Heart left ventricle (tissue), 16 donors: ENCODE measurements at regions not wholly inside any gene's neighbourhood (a gene's known extent, or its start where the extent isn't known, plus 50 kb on each side); places are given as distances from the start of the nearest gene placed in this dataset.

Experiments
- ATAC-seq, 4 donors: fragments of 200-7000 bp; cut with Tn5 transposase; one replicate each; pipeline ENCODE4 v1.9.1; 2020 to 2022; ENCODE audit warnings: moderate library complexity in 4 of 4, mild to moderate bottlenecking in 3 of 4, moderate number of reproducible peaks in 1 of 4
- DNase-seq, 5 donors: peaks; one replicate each; pipeline ENCODE4 v3.0.0-alpha.2; 2020
- H3K27ac ChIP-seq, 12 donors: fragments of 200-600 bp; sonication (generic) in 4 of 12; one replicate each; pipeline versions ENCODE4 v1.5.0 to v1.8.0; 2016 to 2022; ENCODE audit warnings: mild to moderate bottlenecking in 2 of 12
- H3K27me3 ChIP-seq, 9 donors: fragments of 200-600 bp; sonication (generic) in 2 of 9; one replicate each; pipeline versions ENCODE4 v1.5.1 to v1.8.0; 2016 to 2022; ENCODE audit warnings: mild to moderate bottlenecking in 3 of 9
- H3K36me3 ChIP-seq, 9 donors: fragments of 200-600 bp; sonication (generic) in 2 of 9; one replicate each; pipeline versions ENCODE4 v1.5.0 to v1.8.0; 2018 to 2022; ENCODE audit warnings: mild to moderate bottlenecking in 2 of 9
- H3K4me1 ChIP-seq, 12 donors: fragments of 200-600 bp; sonication (generic) in 4 of 12; one replicate each; pipeline versions ENCODE4 v1.5.0 to v1.8.0; 2016 to 2022; ENCODE audit warnings: mild to moderate bottlenecking in 3 of 12
- H3K4me3 ChIP-seq, 12 donors: fragments of 200-600 bp; sonication (generic) in 4 of 12; one replicate each; pipeline versions ENCODE4 v1.5.0 to v1.8.0; 2017 to 2022; ENCODE audit warnings: mild to moderate bottlenecking in 9 of 12, moderate library complexity in 4 of 12
- H3K9me3 ChIP-seq, 12 donors: fragments of 200-600 bp; sonication (generic) in 4 of 12; one replicate each; pipeline versions ENCODE4 v1.5.0 to v1.8.0; 2016 to 2022; ENCODE audit warnings: mild to moderate bottlenecking in 1 of 12
- POLR2A ChIP-seq, 2 donors: fragments of 450-650 bp; IDR thresholded peaks; one replicate each; pipeline ENCODE4 v1.6.1; 2017; ENCODE audit warnings: antibody characterized with exemption in 2 of 2, mild to moderate bottlenecking in 2 of 2, moderate library complexity in 2 of 2
- whole genome bisulfite sequencing, 4 donors: extraction: QIAGEN DNeasy Blood & Tissue Kit in 2 of 4; methylation state at CpG; one replicate each; pipeline versions ENCODE4 v1.1.5 to v1.1.7; 2013 to 2018; 5-methylcytosine and 5-hydroxymethylcytosine counted together
- intact Hi-C, 10 donors: fragments of 100-400 bp; cut with DNase I; formaldehyde crosslinking; loops; one replicate each; pipeline versions ENCODE4 v1.11.1 to v1.14.2; 2022
- TF ChIP-seq, protein P1 (sequence below), 12 donors: fragments of 200-600 bp; sonication (generic) in 4 of 12; IDR thresholded peaks; one replicate each; pipeline versions ENCODE4 v1.5.0 to v1.8.0; 2018 to 2022; ENCODE audit warnings: antibody characterized with exemption in 12 of 12, mild to moderate bottlenecking in 5 of 12
- donor health status: ischemic (EF 13 %, LVEDD 7.1; RV severe dilation, severe dysfunction).
- donor health status: healthy with polysubstance abuse.
- donor health status: DM: no; HTN: yes; CAD: no.
- donor health status: DM: no; HTN: no; CAD: no.
- donor health status: ischemic (EF 25% LVEDD 6.9; RV normal size, moderate dysfunction).
- donor health status: ischemic (EF 25% LVEDD 5.7; RV mildly dilated, moderate dysfunction).
- donor health status: healthy.
- donor health status: DM: yes; HTN: yes; CAD: no.
- donor health status: ischemic (EF 35%, LVEDD 5.7; RV mildly dilated, moderate dysfunction).
- donor health status: nonischemic (EF 11% LVEDD 7.7; RV severe dilation, severe dysfunction).
- donor health status: DM: yes; HTN: yes; CAD: no.
- donor health status: PGD.
- donor health status: ischemic (EF 29% LVEDD 5.4; RV normal size, mild dysfunction).
- donor health status: nonischemic (EF 23%, LVEDD 6.1; RV moderate dilation, normal function).

DNA sequence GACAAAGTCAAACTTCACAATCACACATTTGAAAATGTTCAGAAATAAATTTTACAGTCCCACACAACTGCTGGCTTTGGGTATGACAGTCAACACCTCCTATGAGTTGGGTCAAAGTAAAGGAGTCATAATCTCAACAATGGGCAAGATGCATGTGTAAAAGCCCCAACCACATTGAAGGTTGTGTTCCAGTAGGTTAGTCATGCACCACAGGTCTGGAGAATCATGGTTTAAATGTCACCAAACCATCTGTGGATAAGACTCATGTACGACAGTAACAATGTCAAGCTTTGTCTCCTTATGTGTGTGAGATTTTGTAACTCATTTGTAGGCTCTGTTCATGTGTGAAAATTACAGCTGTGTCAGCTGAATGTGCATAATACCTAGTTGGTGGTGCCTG is 1065.7 kb upstream of the AMELY start:
- Histone ChIP-seq H3K4me3 (no peak overlapping the region), H3K9me3 (no peaks in the 10 kb centered on the region), H3K27ac (no peak overlapping the region), H3K27me3 (no peaks in the 10 kb centered on the region), H3K4me1 (no peaks in the 10 kb centered on the region), H3K36me3 (no peaks in the 10 kb centered on the region)
- 62 to 63% methylated on average over 1 of the region's 1 CpG; no CpG with 5 or more reads in 2 of the 4 donors for WGBS, 4 donors
- intact Hi-C loops, result no loop called here
- TF ChIP-seq POLR2A (IDR thresholded peaks at IDR 0.05), result no peak
- TF ChIP-seq, protein P1, sequence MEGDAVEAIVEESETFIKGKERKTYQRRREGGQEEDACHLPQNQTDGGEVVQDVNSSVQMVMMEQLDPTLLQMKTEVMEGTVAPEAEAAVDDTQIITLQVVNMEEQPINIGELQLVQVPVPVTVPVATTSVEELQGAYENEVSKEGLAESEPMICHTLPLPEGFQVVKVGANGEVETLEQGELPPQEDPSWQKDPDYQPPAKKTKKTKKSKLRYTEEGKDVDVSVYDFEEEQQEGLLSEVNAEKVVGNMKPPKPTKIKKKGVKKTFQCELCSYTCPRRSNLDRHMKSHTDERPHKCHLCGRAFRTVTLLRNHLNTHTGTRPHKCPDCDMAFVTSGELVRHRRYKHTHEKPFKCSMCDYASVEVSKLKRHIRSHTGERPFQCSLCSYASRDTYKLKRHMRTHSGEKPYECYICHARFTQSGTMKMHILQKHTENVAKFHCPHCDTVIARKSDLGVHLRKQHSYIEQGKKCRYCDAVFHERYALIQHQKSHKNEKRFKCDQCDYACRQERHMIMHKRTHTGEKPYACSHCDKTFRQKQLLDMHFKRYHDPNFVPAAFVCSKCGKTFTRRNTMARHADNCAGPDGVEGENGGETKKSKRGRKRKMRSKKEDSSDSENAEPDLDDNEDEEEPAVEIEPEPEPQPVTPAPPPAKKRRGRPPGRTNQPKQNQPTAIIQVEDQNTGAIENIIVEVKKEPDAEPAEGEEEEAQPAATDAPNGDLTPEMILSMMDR (IDR thresholded peaks at IDR 0.05), result no peak
- ATAC-seq (no peak), DNase-seq (no peak)

DNA sequence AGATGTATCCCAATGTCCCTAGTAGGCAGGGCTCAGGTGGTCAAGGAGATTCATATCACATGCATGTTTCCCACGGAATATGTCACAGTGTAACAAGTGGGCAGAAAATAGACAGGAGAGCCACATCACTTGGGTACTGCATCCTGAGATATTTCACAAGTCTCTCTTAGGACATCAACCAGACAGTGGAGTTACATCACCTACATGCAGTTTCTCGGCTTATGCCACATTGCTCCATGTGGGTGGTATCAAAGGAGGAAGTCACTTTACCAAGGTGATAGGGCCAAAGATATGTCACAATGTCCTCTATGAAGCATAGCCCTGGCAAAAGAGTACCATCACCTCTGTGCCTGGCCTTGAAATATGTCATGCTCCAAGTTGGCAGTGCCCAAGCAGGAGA is 1056.7 kb upstream of the AMELY start:
- Histone ChIP-seq H3K4me3 (no peak overlapping the region), H3K9me3 (no peaks in the 10 kb centered on the region), H3K27ac (no peak overlapping the region), H3K4me1 (no peaks in the 10 kb centered on the region), H3K27me3 (no peaks in the 10 kb centered on the region), H3K36me3 (no peaks in the 10 kb centered on the region)
- 68 to 76% methylated on average over 2 of the region's 2 CpGs; no CpG with 5 or more reads in 2 of the 4 donors for WGBS, 4 donors
- intact Hi-C loops, result no loop called here
- ATAC-seq (no peak), DNase-seq (no peak)
- TF ChIP-seq POLR2A (IDR thresholded peaks at IDR 0.05), result no peak
- TF ChIP-seq, protein P1 (IDR thresholded peaks at IDR 0.05), result no peak

DNA sequence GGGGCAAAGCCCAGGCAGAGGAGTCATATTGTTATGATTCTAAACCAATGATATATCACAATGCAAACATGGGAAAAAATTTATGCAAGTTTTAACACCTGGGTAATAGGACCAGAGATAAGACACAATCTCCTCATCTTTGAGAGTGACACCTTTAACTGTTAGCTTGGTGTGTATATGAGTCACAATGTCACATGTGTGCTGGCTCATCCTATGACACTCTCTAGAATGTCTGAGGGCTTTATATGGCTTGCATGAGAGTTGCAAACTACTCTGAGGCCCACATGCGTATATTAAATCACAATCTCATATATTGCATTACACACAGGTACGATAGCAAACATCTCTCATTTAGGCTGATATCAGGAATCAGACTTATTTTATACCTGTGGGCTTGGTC is 1055.4 kb upstream of the AMELY start:
- Histone ChIP-seq H3K4me3 (no peak overlapping the region), H3K27ac (no peak overlapping the region), H3K4me1 (no peaks in the 10 kb centered on the region), H3K9me3 (no peaks in the 10 kb centered on the region), H3K27me3 (no peaks in the 10 kb centered on the region), H3K36me3 (no peaks in the 10 kb centered on the region)
- intact Hi-C loops, result no loop called here
- DNase-seq (no peak), ATAC-seq (no peak)
- TF ChIP-seq POLR2A (IDR thresholded peaks at IDR 0.05), result no peak
- TF ChIP-seq, protein P1 (IDR thresholded peaks at IDR 0.05), result no peak
- WGBS, 4 donors, result 72 to 76% methylated on average over 2 of the region's 2 CpGs; no CpG with 5 or more reads in 2 of the 4 donors

- H3K4me1 ChIP-seq, result no peaks in the 10 kb centered on the region
- WGBS, 4 donors, result 74% methylated on average over 3 of the region's 3 CpGs; no CpG with 5 or more reads in 2 of the 4 donors
- TF ChIP-seq POLR2A (IDR thresholded peaks at IDR 0.05), result no peak
- TF ChIP-seq, protein P1 (IDR thresholded peaks at IDR 0.05), result no peak
- intact Hi-C loops, result no loop called here
- DNase-seq (no peak), ATAC-seq (no peak)
- no peaks in the 10 kb centered on the region for H3K9me3 ChIP-seq
- H3K27me3 ChIP-seq, result no peaks in the 10 kb centered on the region
- H3K36me3 ChIP-seq, result no peaks in the 10 kb centered on the region
- no peak overlapping the region for H3K27ac ChIP-seq
- no peak overlapping the region for H3K4me3 ChIP-seq
Observed at GRCh38 chrY:7963393-7963792, 1051.8 kb upstream of the AMELY start.
